Osteoblast (primary cell): ENCODE measurements at regions not wholly inside any gene's neighbourhood (a gene's known extent, or its start where the extent isn't known, plus 50 kb on each side); places are given as distances from the start of the nearest gene placed in this dataset.
"Not testable (repeated sequence)": the region's sequence is repeated elsewhere in the genome, so short reads cannot be mapped to it uniquely, and the experiment has no call there.

Experiments used
- DNase-seq: peaks from one replicate; pipeline ENCODE4 v3.0.0; 2011; ENCODE audit warnings: low spot score, mixed read lengths; ENCODE audit not compliant: insufficient read length; ENCODE audit errors: missing footprints
- H2AFZ ChIP-seq: 2 replicates; pipeline ENCODE4 v1.6.0; 2011; ENCODE audit warnings: mild to moderate bottlenecking, low read length
- H3K27ac ChIP-seq: 2 replicates; pipeline ENCODE4 v1.5.1; 2011; ENCODE audit warnings: mild to moderate bottlenecking, low read depth, low read length, moderate library complexity
- H3K27me3 ChIP-seq: 2 replicates; pipeline ENCODE4 v1.6.0; 2012; ENCODE audit warnings: mild to moderate bottlenecking, control low read depth, inconsistent platforms, low read length, moderate library complexity; ENCODE audit not compliant: insufficient read depth
- H3K36me3 ChIP-seq: 2 replicates; pipeline ENCODE4 v1.5.1; 2011; ENCODE audit warnings: mild to moderate bottlenecking, low read length, control low read depth, moderate library complexity; ENCODE audit not compliant: insufficient read depth
- H3K4me1 ChIP-seq: 2 replicates; pipeline ENCODE4 v1.5.1; 2011; ENCODE audit warnings: mild to moderate bottlenecking, low read length, control low read depth, moderate library complexity; ENCODE audit not compliant: insufficient read depth
- H3K4me2 ChIP-seq: 2 replicates; pipeline ENCODE4 v1.6.0; 2011; ENCODE audit warnings: mild to moderate bottlenecking, low read length; ENCODE audit not compliant: insufficient read depth
- H3K4me3 ChIP-seq: fragments of 200-600 bp; sonication (generic); 3 replicates; pipeline ENCODE4 v1.5.1; 2012; ENCODE audit warnings: mild to moderate bottlenecking, low read length, inconsistent platforms; ENCODE audit not compliant: insufficient read depth
- H3K79me2 ChIP-seq: 2 replicates; pipeline ENCODE4 v1.6.0; 2012; ENCODE audit warnings: mild to moderate bottlenecking, low read length, control low read depth, inconsistent platforms; ENCODE audit not compliant: insufficient read depth
- H3K9me3 ChIP-seq: 2 replicates; pipeline ENCODE4 v1.5.1; 2011; ENCODE audit warnings: low read depth, low read length, control low read depth
- H4K20me1 ChIP-seq: 2 replicates; pipeline ENCODE4 v1.6.0; 2012; ENCODE audit warnings: mild to moderate bottlenecking, low read length, control low read depth; ENCODE audit not compliant: insufficient read depth

GRCh38 chr2:87515226-87515625 lies 232.7 kb upstream of the PLGLB2 start:
- DNase-seq, H3K27me3 ChIP-seq, H4K20me1 ChIP-seq, H3K4me1 ChIP-seq, H3K36me3 ChIP-seq, H3K27ac ChIP-seq, H2AFZ ChIP-seq, H3K4me2 ChIP-seq, H3K4me3 ChIP-seq, H3K9me3 ChIP-seq: not testable (repeated sequence)
- H3K79me2 ChIP-seq = peaks cover 32% of the 10 kb centered on the region

- not testable (repeated sequence) for DNase-seq, H3K27me3 ChIP-seq, H3K4me3 ChIP-seq, H4K20me1 ChIP-seq, H3K4me2 ChIP-seq, H3K9me3 ChIP-seq, H3K27ac ChIP-seq, H2AFZ ChIP-seq, H3K4me1 ChIP-seq, H3K36me3 ChIP-seq
- H3K79me2 ChIP-seq = peaks cover 32% of the 10 kb centered on the region
These were observed 232.0 kb upstream of the PLGLB2 start for GRCh38 chr2:87515875-87516274.

GRCh38 chr2:87516369-87516967 lies 231.4 kb upstream of the PLGLB2 start:
- H2AFZ ChIP-seq = not testable (repeated sequence)
- H3K79me2 ChIP-seq = peaks cover 35% of the 10 kb centered on the region

GRCh38 chr2:87517438-87517837 lies 230.4 kb upstream of the PLGLB2 start:
- not testable (repeated sequence) for H3K27me3 ChIP-seq, H3K27ac ChIP-seq, H2AFZ ChIP-seq, H3K4me3 ChIP-seq, H3K4me1 ChIP-seq, H3K36me3 ChIP-seq, H4K20me1 ChIP-seq, H3K4me2 ChIP-seq, DNase-seq, H3K9me3 ChIP-seq
- H3K79me2 ChIP-seq = peaks cover 40% of the 10 kb centered on the region

More at GRCh38 chr2:87516369-87516967, 231.4 kb upstream of the PLGLB2 start:
- not testable (repeated sequence) for H3K36me3 ChIP-seq, H4K20me1 ChIP-seq, H3K4me2 ChIP-seq, H3K4me1 ChIP-seq, DNase-seq, H3K27me3 ChIP-seq, H3K4me3 ChIP-seq, H3K9me3 ChIP-seq, H3K27ac ChIP-seq

GRCh38 chr2:87518066-87518465 lies 229.8 kb upstream of the PLGLB2 start:
- not testable (repeated sequence) for H2AFZ ChIP-seq, H4K20me1 ChIP-seq, H3K4me1 ChIP-seq, H3K9me3 ChIP-seq, H3K4me2 ChIP-seq, H3K27me3 ChIP-seq, H3K36me3 ChIP-seq, DNase-seq, H3K4me3 ChIP-seq, H3K27ac ChIP-seq
- peaks cover 44% of the 10 kb centered on the region for H3K79me2 ChIP-seq

GRCh38 chr2:87518547-87518946 lies 229.3 kb upstream of the PLGLB2 start:
- H2AFZ ChIP-seq, DNase-seq, H3K27ac ChIP-seq, H3K9me3 ChIP-seq, H3K27me3 ChIP-seq, H4K20me1 ChIP-seq, H3K4me1 ChIP-seq, H3K4me3 ChIP-seq, H3K4me2 ChIP-seq, H3K36me3 ChIP-seq: not testable (repeated sequence)
- H3K79me2 ChIP-seq = peaks cover 47% of the 10 kb centered on the region

GRCh38 chr2:87519158-87520011 lies 228.5 kb upstream of the PLGLB2 start:
- H3K36me3 ChIP-seq, H3K4me2 ChIP-seq, H3K27ac ChIP-seq, H3K4me1 ChIP-seq, H2AFZ ChIP-seq, DNase-seq, H3K9me3 ChIP-seq, H4K20me1 ChIP-seq, H3K27me3 ChIP-seq, H3K4me3 ChIP-seq: not testable (repeated sequence)
- peaks cover 47% of the 10 kb centered on the region for H3K79me2 ChIP-seq

- not testable (repeated sequence) for H3K27me3 ChIP-seq, H3K36me3 ChIP-seq, H3K27ac ChIP-seq, H4K20me1 ChIP-seq, H3K4me2 ChIP-seq, DNase-seq, H3K4me1 ChIP-seq, H3K9me3 ChIP-seq, H2AFZ ChIP-seq, H3K4me3 ChIP-seq
- H3K79me2 ChIP-seq = peaks cover 42% of the 10 kb centered on the region
These were observed 226.8 kb upstream of the PLGLB2 start for GRCh38 chr2:87521057-87521456.

- not testable (repeated sequence) for H3K4me2 ChIP-seq, H3K9me3 ChIP-seq
These were observed 226.4 kb upstream of the PLGLB2 start for GRCh38 chr2:87521489-87521888.

More at GRCh38 chr2:87521489-87521888, 226.4 kb upstream of the PLGLB2 start:
- not testable (repeated sequence) for H3K27me3 ChIP-seq, DNase-seq, H4K20me1 ChIP-seq, H2AFZ ChIP-seq, H3K4me3 ChIP-seq, H3K36me3 ChIP-seq, H3K27ac ChIP-seq, H3K4me1 ChIP-seq
- H3K79me2 ChIP-seq = peaks cover 40% of the 10 kb centered on the region
